CD1c-positive myeloid dendritic cell (primary cell): ENCODE measurements at regions not wholly inside any gene's neighbourhood (a gene's known extent, or its start where the extent isn't known, plus 50 kb on each side); places are given as distances from the start of the nearest gene placed in this dataset.

Experiments used
- DNase-seq: peaks from one replicate; pipeline ENCODE4 v3.0.0-alpha.2; 2016; ENCODE audit errors: extremely low spot score

- no peak for DNase-seq
These were observed 79.0 kb upstream of the CELF2 start for GRCh38 chr10:10938676-10939075.

DNA sequence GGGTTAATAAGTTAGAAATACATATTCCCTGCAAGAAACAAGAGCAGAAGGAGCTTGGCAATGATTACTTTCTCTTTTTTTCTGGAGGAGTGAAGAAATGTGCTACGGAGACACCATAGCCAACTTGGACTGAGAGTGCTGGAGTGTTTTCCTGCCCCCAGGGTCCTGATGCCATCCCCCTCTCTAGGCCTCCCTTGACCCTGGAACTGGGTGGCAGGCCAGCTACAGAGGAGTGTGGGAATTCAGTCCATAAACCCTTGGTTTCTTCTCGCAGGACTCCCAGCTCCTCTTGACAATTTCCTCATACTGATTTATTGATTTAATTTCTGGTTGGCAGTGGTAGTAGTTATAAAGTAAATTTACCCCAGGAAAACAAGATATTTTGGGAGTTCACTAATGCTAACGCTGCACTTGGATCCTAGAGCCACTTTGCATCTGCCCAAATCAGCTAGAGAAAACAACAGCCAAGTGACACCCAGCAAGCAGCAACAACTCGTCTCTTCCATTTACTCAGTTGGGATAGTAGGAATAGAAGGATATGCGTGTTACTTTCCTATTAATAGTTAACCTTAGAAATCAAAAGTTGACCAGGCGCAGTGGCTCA lies 76.4 kb upstream of the CELF2 start:
- no peak for DNase-seq

DNA sequence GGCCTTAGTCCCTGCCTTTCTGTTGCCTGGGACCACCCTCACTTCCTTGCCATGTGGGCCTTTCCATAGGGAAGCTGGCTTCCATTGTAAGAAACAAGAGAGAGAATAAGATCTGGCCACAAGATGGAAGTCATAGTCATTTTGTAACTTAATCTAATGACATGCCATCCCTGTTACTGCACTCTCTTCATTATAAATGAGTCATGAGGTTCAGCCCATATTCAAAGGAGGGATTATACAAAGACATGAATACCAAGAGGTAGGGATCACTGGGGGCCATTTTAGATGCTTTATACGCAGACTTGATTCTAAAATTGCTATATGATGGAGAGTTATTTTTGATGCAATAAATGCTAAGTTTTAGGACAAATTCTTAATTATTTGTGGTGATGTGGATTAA lies 75.2 kb upstream of the CELF2 start:
- no peak for DNase-seq

GRCh38 chr10:10946081-10946480 lies 71.6 kb upstream of the CELF2 start:
- no peak for DNase-seq

- no peak for DNase-seq
These were observed 70.9 kb upstream of the CELF2 start for GRCh38 chr10:10946801-10947200.

DNA sequence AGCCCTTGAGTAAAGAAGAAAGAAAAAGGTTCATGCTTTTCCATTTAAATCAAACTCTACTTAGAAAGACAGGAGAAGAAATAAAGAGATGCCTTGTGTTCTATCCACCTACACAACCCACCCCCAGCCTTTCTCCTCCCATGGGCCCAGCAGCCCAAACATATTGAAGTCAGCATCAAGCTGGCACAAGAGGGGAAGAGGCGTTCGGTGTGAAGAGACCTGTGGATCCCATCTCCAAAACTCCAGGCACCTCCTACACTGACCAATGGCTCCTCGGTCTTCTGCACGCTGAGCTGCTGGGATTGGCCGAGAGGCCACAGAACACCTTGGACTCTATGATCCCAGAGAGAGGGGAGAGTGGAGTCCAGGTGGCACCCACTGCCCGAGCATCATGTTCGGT lies 66.0 kb upstream of the CELF2 start:
- no peak for DNase-seq

GRCh38 chr10:10952800-10953199 lies 64.9 kb upstream of the CELF2 start:
- DNase-seq, result no peak

GRCh38 chr10:10956681-10957542 lies 60.8 kb upstream of the CELF2 start:
- DNase-seq, result no peak

- no peak for DNase-seq
These were observed 59.6 kb upstream of the CELF2 start for GRCh38 chr10:10958041-10958440.

DNA sequence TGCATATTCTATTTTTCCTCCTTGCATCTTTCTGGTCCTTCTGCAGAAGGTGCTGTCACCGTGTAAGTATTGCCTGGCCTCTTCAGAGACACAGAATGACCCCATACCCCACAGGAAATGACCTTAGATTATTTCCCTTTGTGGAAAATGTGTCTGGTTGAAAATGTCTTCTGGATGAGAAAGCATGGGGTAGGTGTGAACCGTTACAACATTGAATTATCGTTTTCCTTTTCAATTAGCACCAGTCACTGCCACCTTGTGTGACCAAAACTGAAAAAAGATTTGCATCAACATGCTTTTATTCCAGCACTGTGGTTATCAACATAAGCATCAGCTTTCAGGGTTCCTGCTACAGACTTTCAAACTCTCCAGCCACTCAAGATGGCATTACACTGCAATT lies 58.0 kb upstream of the CELF2 start:
- DNase-seq, result no peak

DNA sequence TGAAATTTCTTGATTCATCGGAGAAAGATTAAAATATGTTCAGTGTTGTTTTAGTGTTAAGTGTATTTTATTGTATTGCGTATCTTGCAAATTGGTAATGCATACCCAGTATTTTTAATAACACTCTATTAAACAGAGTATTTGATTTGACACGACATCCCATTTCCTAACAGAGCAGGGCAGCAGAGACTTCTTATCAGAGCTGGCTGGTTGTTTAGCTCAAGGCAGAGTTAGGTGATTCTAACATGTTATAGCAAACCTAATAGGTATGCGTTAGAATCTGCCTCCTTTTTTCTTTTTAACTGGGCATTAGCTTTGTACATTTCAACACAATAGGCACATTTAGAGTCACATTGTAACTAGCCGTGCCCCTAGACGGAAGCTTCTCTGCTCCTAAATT lies 57.1 kb upstream of the CELF2 start:
- DNase-seq, result no peak

- no peak for DNase-seq
These were observed 56.6 kb upstream of the CELF2 start for GRCh38 chr10:10961072-10961471.

DNA sequence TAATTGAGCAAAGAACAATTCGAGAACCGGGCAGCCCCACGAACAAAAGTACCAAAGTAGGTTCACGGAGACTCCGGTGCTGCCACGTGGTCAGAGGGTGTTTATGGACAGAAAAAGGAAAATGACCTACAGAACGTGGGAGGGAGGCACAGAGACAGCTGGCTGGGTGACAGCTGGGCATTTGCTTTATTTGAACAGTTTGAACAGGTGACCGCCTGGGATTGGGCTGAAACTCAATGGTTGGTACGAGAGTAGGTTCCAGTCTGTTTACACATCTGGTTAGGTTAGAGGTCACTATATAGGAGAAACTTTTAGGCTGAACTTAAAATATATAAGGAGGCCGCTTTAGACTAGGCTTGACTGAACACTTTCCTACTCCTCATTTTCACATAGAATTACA lies 50.6 kb upstream of the CELF2 start:
- DNase-seq, result no peak

DNA sequence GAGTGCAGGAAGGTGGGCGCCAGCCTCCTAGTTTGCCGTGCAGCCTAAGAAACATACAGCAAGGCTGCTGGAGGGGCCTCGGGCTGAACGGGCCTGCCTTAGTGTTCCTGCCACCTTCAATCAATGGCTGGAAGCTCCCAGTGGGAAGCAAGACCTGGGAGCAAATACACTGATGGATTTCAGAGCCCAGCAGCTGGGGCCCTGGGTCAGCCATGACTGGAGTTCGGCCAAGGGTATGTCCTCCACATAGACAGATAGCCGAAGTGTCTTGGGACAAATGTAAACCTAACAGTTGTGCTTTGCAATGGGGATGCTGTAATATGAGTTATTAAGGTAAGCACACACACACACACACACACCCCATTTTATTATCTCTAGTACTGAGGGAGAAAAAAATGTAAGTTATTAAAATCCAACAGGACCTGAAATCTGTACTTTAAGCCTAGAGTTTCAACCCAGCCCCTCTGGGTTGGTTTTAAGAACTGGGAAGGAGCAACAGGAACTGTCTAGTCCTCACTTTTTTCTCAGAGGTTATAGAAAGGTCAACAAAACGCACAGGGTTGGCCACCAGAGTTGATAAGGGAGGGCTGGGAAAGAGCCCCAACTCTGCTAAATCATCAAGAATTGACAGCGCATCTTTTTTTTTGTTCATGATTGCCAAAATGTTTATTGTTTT lies 50.0 kb upstream of the CELF2 start:
- no peak for DNase-seq
